Sigmoid colon (tissue), 4 donors: ENCODE measurements at regions not wholly inside any gene's neighbourhood (a gene's known extent, or its start where the extent isn't known, plus 50 kb on each side); places are given as distances from the start of the nearest gene placed in this dataset.

ENCODE experiments used
- CTCF ChIP-seq, 4 experiments: fragments of 450-650 bp in 3 of 4; fragments of 200-600 bp in 1 of 4; IDR thresholded peaks; one replicate each; pipeline ENCODE4 v1.5.1; 2016 to 2019; ENCODE audit warnings: antibody characterized with exemption in 4 of 4, mild to moderate bottlenecking in 3 of 4, moderate library complexity in 2 of 4
- EP300 ChIP-seq, 4 donors: sonication (generic); formaldehyde crosslinking; IDR thresholded peaks; one replicate each; pipeline ENCODE4 v1.6.1; 2017; ENCODE audit warnings: antibody characterized with exemption in 4 of 4
- POLR2A ChIP-seq, 2 donors: fragments of 450-650 bp; IDR thresholded peaks; one replicate each; pipeline ENCODE4 v1.6.1; 2016; ENCODE audit warnings: antibody characterized with exemption in 2 of 2, mild to moderate bottlenecking in 2 of 2, moderate library complexity in 2 of 2
- POLR2AphosphoS5 ChIP-seq, 4 donors: sonication (generic); formaldehyde crosslinking; IDR thresholded peaks; one replicate each; pipeline ENCODE4 v1.6.1; 2017; ENCODE audit warnings: antibody characterized with exemption in 4 of 4

DNA sequence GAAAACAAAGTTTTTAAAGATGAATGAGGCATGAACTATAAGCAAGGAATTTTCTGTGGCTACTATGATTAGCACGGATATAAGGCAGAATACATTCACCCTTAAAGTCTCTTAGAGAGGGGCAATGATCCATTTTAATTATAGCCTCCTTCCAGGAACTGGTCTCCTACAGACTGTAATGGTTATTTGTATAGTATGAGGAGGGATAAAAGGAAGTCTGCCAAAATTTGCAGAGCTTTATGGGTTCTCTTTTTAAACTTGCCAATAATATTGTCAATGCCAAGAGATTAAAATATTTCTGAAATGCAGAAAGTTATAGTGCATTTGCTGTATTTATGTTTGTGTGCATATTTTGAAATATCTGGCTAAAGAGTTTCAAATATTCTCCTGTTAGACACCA is 271.4 kb upstream of the LUZP2 start:
- TF ChIP-seq CTCF (IDR thresholded peaks at IDR 0.05) (no peak), POLR2A (IDR thresholded peaks at IDR 0.05) (no peak), POLR2AphosphoS5 (IDR thresholded peaks at IDR 0.05) (no peak), EP300 (IDR thresholded peaks at IDR 0.05) (no peak)
